Adrenal gland (tissue), 5 donors: ENCODE measurements at regions not wholly inside any gene's neighbourhood (a gene's known extent, or its start where the extent isn't known, plus 50 kb on each side); places are given as distances from the start of the nearest gene placed in this dataset.

Source experiments
- CTCF ChIP-seq, 6 experiments: fragments of 450-650 bp in 4 of 6; fragments of 200-600 bp in 2 of 6; sonication (generic) in 1 of 6; IDR thresholded peaks; 1 replicate in 5 of 6; 2 replicates in 1 of 6; pipeline versions ENCODE4 v1.5.1 to v1.8.0; 2016 to 2021; ENCODE audit warnings: antibody characterized with exemption in 6 of 6, mild to moderate bottlenecking in 2 of 6, moderate library complexity in 1 of 6
- POLR2A ChIP-seq, 2 donors: fragments of 450-650 bp; IDR thresholded peaks; one replicate each; pipeline ENCODE4 v1.6.1; 2017; ENCODE audit warnings: antibody characterized with exemption in 2 of 2, mild to moderate bottlenecking in 2 of 2, moderate library complexity in 1 of 2
- donor health status: DM: no; HTN: no; CAD: no.

- TF ChIP-seq CTCF (IDR thresholded peaks at IDR 0.05): no peak
- no peak for TF ChIP-seq POLR2A (IDR thresholded peaks at IDR 0.05)
Measured at GRCh38 chr9:113664181-113664875, 200.8 kb downstream of the RGS3 start.
